Suprapubic skin (tissue), 4 donors: ENCODE measurements at regions not wholly inside any gene's neighbourhood (a gene's known extent, or its start where the extent isn't known, plus 50 kb on each side); places are given as distances from the start of the nearest gene placed in this dataset.

Experiments used
- DNase-seq, 2 donors: peaks; one replicate each; pipeline ENCODE4 v3.0.0-alpha.2; 2019; ENCODE audit warnings: low spot score in 2 of 2
- H3K27ac ChIP-seq: fragments of 200-600 bp; sonication (generic); one replicate; pipeline ENCODE4 v1.5.1; 2019
- H3K27me3 ChIP-seq: fragments of 200-600 bp; sonication (generic); one replicate; pipeline ENCODE4 v1.5.1; 2019
- H3K36me3 ChIP-seq: fragments of 200-600 bp; sonication (generic); one replicate; pipeline ENCODE4 v1.5.1; 2019
- H3K4me1 ChIP-seq: fragments of 200-600 bp; sonication (generic); one replicate; pipeline ENCODE4 v1.5.1; 2019
- H3K4me3 ChIP-seq: fragments of 200-600 bp; sonication (generic); one replicate; pipeline ENCODE4 v1.5.1; 2019; ENCODE audit warnings: mild to moderate bottlenecking
- H3K9me3 ChIP-seq: fragments of 200-600 bp; sonication (generic); one replicate; pipeline ENCODE4 v1.5.1; 2019
- CTCF ChIP-seq, 2 donors: fragments of 200-600 bp in 1 of 2; fragments of 450-650 bp in 1 of 2; sonication (generic) in 1 of 2; IDR thresholded peaks; one replicate each; pipeline ENCODE4 v1.5.1; 2016 to 2019; ENCODE audit warnings: antibody characterized with exemption in 2 of 2, mild to moderate bottlenecking in 1 of 2, moderate library complexity in 1 of 2
- EP300 ChIP-seq: sonication (generic); formaldehyde crosslinking; IDR thresholded peaks from one replicate; pipeline ENCODE4 v1.6.1; 2017; ENCODE audit warnings: antibody characterized with exemption
- POLR2A ChIP-seq, 2 donors: fragments of 450-650 bp; IDR thresholded peaks; one replicate each; pipeline ENCODE4 v1.6.1; 2017; ENCODE audit warnings: antibody characterized with exemption in 2 of 2, mild to moderate bottlenecking in 2 of 2, moderate library complexity in 2 of 2
- POLR2AphosphoS5 ChIP-seq, 3 donors: sonication (generic); formaldehyde crosslinking; IDR thresholded peaks; one replicate each; pipeline ENCODE4 v1.6.1; 2017; ENCODE audit warnings: antibody characterized with exemption in 3 of 3
- WGBS: methylation state at CpG from one replicate; pipeline ENCODE4 v1.1.5; 2018; 5-methylcytosine and 5-hydroxymethylcytosine counted together

GRCh38 chr18:73023975-73024374 is 156.2 kb upstream of the NETO1 start:
- Histone ChIP-seq H3K36me3 (no peaks in the 10 kb centered on the region), H3K27me3 (no peaks in the 10 kb centered on the region), H3K9me3 (peaks cover 4% of the 10 kb centered on the region), H3K4me1 (no peaks in the 10 kb centered on the region), H3K27ac (no peak overlapping the region), H3K4me3 (no peak overlapping the region)
- 60% methylated on average over 4 of the region's 4 CpGs for WGBS
- TF ChIP-seq POLR2AphosphoS5 (IDR thresholded peaks at IDR 0.05) = no peak
- no peak for TF ChIP-seq CTCF (IDR thresholded peaks at IDR 0.05)
- no peak for TF ChIP-seq POLR2A (IDR thresholded peaks at IDR 0.05)
- no peak for TF ChIP-seq EP300
- DNase-seq = no peak

DNA sequence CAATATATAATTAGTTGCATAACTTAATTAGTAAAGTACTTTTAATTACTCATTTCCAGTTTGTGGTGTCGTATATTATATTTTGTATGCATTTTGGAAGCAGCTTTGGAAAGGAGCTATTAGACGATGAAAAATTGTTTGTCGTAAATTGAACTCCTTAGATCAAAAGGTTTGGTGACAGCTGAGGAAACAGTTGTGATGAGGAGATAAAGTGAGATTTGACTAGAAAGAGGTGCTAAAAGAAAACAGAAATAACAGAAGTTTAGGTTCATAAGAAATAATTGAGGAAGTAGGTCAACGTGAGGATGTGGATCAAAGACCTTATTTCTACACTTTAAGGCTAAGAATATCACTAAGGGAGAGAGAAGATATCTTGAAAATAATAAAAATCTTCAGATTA is 141.9 kb upstream of the NETO1 start:
- TF ChIP-seq POLR2AphosphoS5 (IDR thresholded peaks at IDR 0.05) (no peak), POLR2A (IDR thresholded peaks at IDR 0.05) (no peak), CTCF (IDR thresholded peaks at IDR 0.05) (no peak)
- 35% methylated on average over 4 of the region's 4 CpGs for WGBS
- H3K27me3 ChIP-seq = no peaks in the 10 kb centered on the region
- H3K36me3 ChIP-seq = no peaks in the 10 kb centered on the region
- H3K4me1 ChIP-seq = no peaks in the 10 kb centered on the region
- H3K27ac ChIP-seq = no peak overlapping the region
- no peak overlapping the region for H3K4me3 ChIP-seq
- H3K9me3 ChIP-seq = no peaks in the 10 kb centered on the region
- no peak for DNase-seq

GRCh38 chr18:73007915-73008308 is 140.1 kb upstream of the NETO1 start:
- no peak for DNase-seq
- Histone ChIP-seq H3K4me1 (no peaks in the 10 kb centered on the region), H3K36me3 (no peaks in the 10 kb centered on the region), H3K9me3 (no peaks in the 10 kb centered on the region), H3K27me3 (no peaks in the 10 kb centered on the region), H3K27ac (no peak overlapping the region), H3K4me3 (no peak overlapping the region)
- 63% methylated on average over 4 of the region's 4 CpGs for WGBS
- no peak for TF ChIP-seq POLR2A (IDR thresholded peaks at IDR 0.05)
- TF ChIP-seq CTCF (IDR thresholded peaks at IDR 0.05) = no peak
- TF ChIP-seq EP300 = no peak
- TF ChIP-seq POLR2AphosphoS5 (IDR thresholded peaks at IDR 0.05) = no peak

GRCh38 chr18:73007195-73007914 is 139.6 kb upstream of the NETO1 start:
- H3K27ac ChIP-seq = no peak overlapping the region
- no peak for DNase-seq
- H3K4me3 ChIP-seq = no peak overlapping the region
- no peak for TF ChIP-seq CTCF (IDR thresholded peaks at IDR 0.05)
- no peak for TF ChIP-seq POLR2A (IDR thresholded peaks at IDR 0.05)
- no peak for TF ChIP-seq POLR2AphosphoS5 (IDR thresholded peaks at IDR 0.05)
- no peak for TF ChIP-seq EP300
- H3K4me1 ChIP-seq = no peaks in the 10 kb centered on the region
- H3K36me3 ChIP-seq = no peaks in the 10 kb centered on the region
- WGBS = 59% methylated on average over 6 of the region's 6 CpGs
- H3K9me3 ChIP-seq = no peaks in the 10 kb centered on the region
- H3K27me3 ChIP-seq = no peaks in the 10 kb centered on the region

DNA sequence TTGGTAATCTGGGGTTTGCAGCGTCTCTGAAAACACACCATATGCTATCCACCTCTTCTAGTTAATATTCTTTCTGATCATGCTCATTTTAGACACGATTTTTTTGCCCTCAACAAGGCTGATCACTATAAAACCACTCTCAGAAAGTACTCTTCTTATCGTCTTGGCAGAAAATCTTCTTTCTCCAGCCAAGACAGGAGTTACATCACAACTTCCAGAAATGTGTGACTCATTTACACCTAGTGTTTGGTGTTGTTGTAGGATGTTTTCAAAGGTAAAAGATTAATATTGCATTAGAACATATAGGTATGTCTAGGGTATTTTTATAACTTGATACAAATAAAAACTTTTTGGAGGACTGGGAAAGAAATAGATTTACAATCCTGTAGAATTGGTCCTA is 138.5 kb upstream of the NETO1 start:
- H3K4me3 ChIP-seq = no peak overlapping the region
- TF ChIP-seq POLR2A (IDR thresholded peaks at IDR 0.05) (no peak), CTCF (IDR thresholded peaks at IDR 0.05) (no peak), POLR2AphosphoS5 (IDR thresholded peaks at IDR 0.05) (no peak), EP300 (no peak)
- WGBS = 56% methylated on average over 3 of the region's 3 CpGs

More for the DNA sequence above, 138.5 kb upstream of the NETO1 start:
- DNase-seq = no peak
- no peaks in the 10 kb centered on the region for H3K27me3 ChIP-seq
- no peak overlapping the region for H3K27ac ChIP-seq
- no peaks in the 10 kb centered on the region for H3K4me1 ChIP-seq
- no peaks in the 10 kb centered on the region for H3K36me3 ChIP-seq
- H3K9me3 ChIP-seq = no peaks in the 10 kb centered on the region
